ENCODE measurements at regions not wholly inside any gene's neighbourhood (a gene's known extent, or its start where the extent isn't known, plus 50 kb on each side); places are given as distances from the start of the nearest gene placed in this dataset.

DNA sequence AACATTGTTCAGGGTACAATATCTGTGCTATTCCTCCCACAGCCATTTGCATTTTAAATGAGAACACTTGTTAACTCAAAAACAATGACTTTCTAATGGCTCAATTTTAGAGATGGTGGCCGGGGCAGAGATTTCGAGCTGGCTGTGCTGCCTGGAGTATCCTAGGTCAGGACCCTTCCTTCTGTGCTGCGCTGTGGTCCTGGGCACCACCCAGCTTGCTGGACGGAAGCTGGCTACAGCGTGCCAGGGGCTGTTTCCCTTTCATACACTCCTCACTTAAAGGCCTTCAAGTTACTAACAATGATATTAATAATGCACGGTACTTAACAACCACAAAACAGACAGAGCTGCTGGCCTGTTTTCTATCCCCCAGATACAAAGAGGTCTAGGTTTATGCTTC is 194.4 kb upstream of the CST7 start:
- TF ChIP-seq, protein P1, sequence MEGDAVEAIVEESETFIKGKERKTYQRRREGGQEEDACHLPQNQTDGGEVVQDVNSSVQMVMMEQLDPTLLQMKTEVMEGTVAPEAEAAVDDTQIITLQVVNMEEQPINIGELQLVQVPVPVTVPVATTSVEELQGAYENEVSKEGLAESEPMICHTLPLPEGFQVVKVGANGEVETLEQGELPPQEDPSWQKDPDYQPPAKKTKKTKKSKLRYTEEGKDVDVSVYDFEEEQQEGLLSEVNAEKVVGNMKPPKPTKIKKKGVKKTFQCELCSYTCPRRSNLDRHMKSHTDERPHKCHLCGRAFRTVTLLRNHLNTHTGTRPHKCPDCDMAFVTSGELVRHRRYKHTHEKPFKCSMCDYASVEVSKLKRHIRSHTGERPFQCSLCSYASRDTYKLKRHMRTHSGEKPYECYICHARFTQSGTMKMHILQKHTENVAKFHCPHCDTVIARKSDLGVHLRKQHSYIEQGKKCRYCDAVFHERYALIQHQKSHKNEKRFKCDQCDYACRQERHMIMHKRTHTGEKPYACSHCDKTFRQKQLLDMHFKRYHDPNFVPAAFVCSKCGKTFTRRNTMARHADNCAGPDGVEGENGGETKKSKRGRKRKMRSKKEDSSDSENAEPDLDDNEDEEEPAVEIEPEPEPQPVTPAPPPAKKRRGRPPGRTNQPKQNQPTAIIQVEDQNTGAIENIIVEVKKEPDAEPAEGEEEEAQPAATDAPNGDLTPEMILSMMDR (IDR thresholded peaks at IDR 0.05; ENCODE audit: low read depth, low read length, missing control alignments) = no peak
- no peak overlapping the region for H3K4me3 ChIP-seq (ENCODE audit: low read depth, low read length)
- no peak for DNase-seq (ENCODE audit: low read depth)
- in situ Hi-C loops (cut with HindIII; ENCODE audit: low sequenced_read_pairs) = no loop called here

- peak; percentile 70 for DNase-seq (ENCODE audit: low read depth)
- no peak overlapping the region for H3K4me3 ChIP-seq (ENCODE audit: low read depth, low read length)
- in situ Hi-C loops (cut with HindIII; ENCODE audit: low sequenced_read_pairs) = no loop called here
Observed at GRCh38 chr20:24755411-24755922, 193.6 kb upstream of the CST7 start.

GRCh38 chr20:24756292-24757025 is 192.6 kb upstream of the CST7 start:
- in situ Hi-C loops (cut with HindIII; ENCODE audit: low sequenced_read_pairs) = no loop called here

More at GRCh38 chr20:24755411-24755922, 193.6 kb upstream of the CST7 start:
- TF ChIP-seq, protein P1 (IDR thresholded peaks at IDR 0.05; ENCODE audit: low read depth, low read length, missing control alignments) = no peak

DNA sequence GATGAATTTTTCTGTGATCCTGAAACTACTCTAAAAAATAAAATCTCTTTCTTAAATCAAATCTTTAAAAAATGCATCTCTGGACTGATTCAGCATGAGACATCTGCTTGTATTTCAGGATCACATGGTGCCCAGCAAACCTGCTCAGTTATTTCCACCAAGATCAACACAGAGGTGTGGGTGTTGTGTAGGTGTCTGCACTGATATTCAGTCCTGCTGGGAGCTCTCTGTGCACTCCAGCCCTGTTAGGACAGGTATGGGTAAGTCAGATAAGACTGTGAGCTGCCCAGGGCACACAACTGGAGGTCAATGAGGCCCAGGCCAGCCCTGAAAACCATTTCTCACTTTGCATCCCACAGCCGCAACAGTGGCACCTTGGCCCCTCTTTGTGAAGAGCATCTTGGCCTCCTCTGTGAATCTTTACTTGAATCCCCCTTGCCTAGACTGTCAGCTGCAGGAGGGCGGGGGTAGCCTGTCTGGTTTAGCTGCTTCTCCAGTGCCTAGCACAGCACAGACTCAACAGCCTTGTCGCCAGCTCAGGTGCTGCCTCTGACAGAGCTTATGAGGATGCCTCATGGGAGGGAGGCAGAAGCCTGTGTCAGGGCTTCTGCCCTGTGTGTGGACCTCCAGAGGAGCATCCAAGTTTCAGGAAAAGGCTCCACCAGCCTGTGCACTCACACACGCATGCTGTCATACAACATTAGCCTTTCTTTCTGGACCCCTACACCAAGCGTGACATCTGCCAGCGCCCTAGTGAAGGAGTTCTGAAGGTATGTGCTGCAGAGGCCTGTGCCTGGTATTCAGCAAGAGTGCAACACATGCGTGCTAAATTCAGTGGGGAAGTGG is 187.6 kb upstream of the CST7 start:
- in situ Hi-C loops (cut with HindIII; ENCODE audit: low sequenced_read_pairs) = no loop called here
- DNase-seq (ENCODE audit: low read depth) = no peak
- TF ChIP-seq, protein P1 (IDR thresholded peaks at IDR 0.05; ENCODE audit: low read depth, low read length, missing control alignments) = no peak
- H3K4me3 ChIP-seq (ENCODE audit: low read depth, low read length) = no peak overlapping the region

More at GRCh38 chr20:24756292-24757025, 192.6 kb upstream of the CST7 start:
- DNase-seq (ENCODE audit: low read depth) = no peak
- no peak overlapping the region for H3K4me3 ChIP-seq (ENCODE audit: low read depth, low read length)
- TF ChIP-seq, protein P1 (IDR thresholded peaks at IDR 0.05; ENCODE audit: low read depth, low read length, missing control alignments) = no peak

DNA sequence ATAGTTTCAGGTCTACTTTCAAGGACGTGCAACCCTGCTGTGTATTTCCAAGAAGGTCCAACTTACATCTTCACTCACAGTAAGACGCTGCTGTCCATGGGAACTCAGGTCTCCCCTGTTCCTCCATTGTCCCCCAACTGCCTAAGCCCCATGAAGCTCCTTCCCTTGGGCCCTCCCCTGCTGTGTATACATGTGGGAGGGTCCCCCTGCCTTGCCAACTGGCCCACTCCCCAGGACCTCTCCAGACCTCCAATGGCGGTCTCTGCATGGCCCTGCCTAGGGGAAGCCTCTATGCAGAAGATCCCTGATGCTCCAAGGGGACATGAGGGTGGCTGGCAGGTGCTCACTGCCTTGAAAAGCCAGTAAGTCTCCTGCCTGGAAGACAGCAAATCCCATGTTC is 186.7 kb upstream of the CST7 start:
- TF ChIP-seq, protein P1 (IDR thresholded peaks at IDR 0.05; ENCODE audit: low read depth, low read length, missing control alignments) = no peak
- in situ Hi-C loops (cut with HindIII; ENCODE audit: low sequenced_read_pairs) = no loop called here
- H3K4me3 ChIP-seq (ENCODE audit: low read depth, low read length) = no peak overlapping the region
- DNase-seq (ENCODE audit: low read depth) = no peak

DNA sequence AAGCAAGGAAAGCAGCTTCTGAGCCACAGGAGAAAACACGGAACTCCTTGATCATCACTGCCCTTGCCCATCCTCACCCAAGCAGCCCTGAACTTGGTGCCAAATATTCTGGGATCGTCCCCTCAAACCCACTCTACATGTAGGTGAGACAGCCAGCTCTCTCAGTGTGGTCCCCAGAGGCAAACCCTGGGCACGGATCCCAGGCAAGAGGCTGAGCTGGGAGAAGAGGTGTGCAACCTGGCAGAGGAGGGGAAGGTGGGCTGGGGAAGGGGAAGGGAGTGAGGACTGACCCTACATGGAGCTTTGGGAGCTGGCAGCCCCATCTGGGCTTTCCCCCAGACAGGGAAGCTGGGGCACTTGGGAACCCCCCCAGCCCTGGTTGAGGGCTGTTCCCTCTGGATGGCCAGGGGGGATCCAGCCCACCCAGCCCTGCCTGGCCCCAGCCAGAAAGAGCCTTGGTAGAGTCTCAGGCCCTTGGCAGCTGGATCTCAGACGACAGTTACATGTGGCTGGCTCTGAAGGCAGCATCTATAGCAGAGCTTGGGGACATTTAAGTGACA is 186.2 kb upstream of the CST7 start:
- TF ChIP-seq, protein P1 (IDR thresholded peaks at IDR 0.05; ENCODE audit: low read depth, low read length, missing control alignments) = no peak
- H3K4me3 ChIP-seq (ENCODE audit: low read depth, low read length) = no peak overlapping the region
- in situ Hi-C loops (cut with HindIII; ENCODE audit: low sequenced_read_pairs) = no loop called here
- no peak for DNase-seq (ENCODE audit: low read depth)
